B cell (primary cell): ENCODE measurements at regions not wholly inside any gene's neighbourhood (a gene's known extent, or its start where the extent isn't known, plus 50 kb on each side); places are given as distances from the start of the nearest gene placed in this dataset.

Source experiments
- ATAC-seq: fragments of 200-7000 bp; cut with Tn5 transposase; one replicate; pipeline ENCODE4 v1.10.0; 2021; ENCODE audit warnings: low read depth, mild to moderate bottlenecking, moderate number of reproducible peaks, moderate library complexity
- CTCF ChIA-PET: fragments of 350-600 bp; sonication (Branson Sonifier 250); formaldehyde crosslinking; loops from one replicate; lab custom pipeline; 2021; ENCODE audit warnings: antibody characterized with exemption, inconsistent platforms; lab: Charles Lee
- POLR2A ChIA-PET: fragments of 350-600 bp; sonication (Branson Sonifier 250); formaldehyde crosslinking; loops from one replicate; lab custom pipeline; 2021; ENCODE audit warnings: antibody characterized with exemption; lab: Charles Lee
- DNase-seq: peaks from one replicate; pipeline ENCODE4 v3.0.0; 2013
- H2AFZ ChIP-seq: 2 replicates; pipeline ENCODE4 v1.6.1; 2012; ENCODE audit warnings: mild to moderate bottlenecking, low read depth, low read length; ENCODE audit not compliant: insufficient read depth, poor library complexity, severe bottlenecking
- H3K27ac ChIP-seq, 2 donors: 1 replicate in 1 of 2; 2 replicates in 1 of 2; pipeline ENCODE4 v1.5.1; 2012 to 2013; ENCODE audit warnings: low read length in 2 of 2, mild to moderate bottlenecking in 2 of 2, moderate library complexity in 1 of 2
- H3K27me3 ChIP-seq, 4 experiments: fragments of 200-600 bp in 1 of 4; sonication (generic) in 1 of 4; replicated peaks in 1 of 4; 1 replicate in 2 of 4; 2 replicates in 2 of 4; pipeline versions ENCODE4 v1.6.1 to v1.7.0; 2013 to 2016; ENCODE audit warnings: low read length in 3 of 4, mild to moderate bottlenecking in 2 of 4, mixed read lengths in 1 of 4, moderate library complexity in 1 of 4; ENCODE audit not compliant: insufficient read depth in 4 of 4, control insufficient read depth in 3 of 4; ENCODE audit errors: control extremely low read depth in 1 of 4
- H3K36me3 ChIP-seq, 2 experiments: replicated peaks in 1 of 2; 1 replicate in 1 of 2; 2 replicates in 1 of 2; pipeline versions ENCODE4 v1.6.1 to v1.7.1; 2013; ENCODE audit warnings: low read length in 1 of 2; ENCODE audit not compliant: insufficient read depth in 2 of 2, control insufficient read depth in 1 of 2; ENCODE audit errors: control extremely low read depth in 1 of 2, extremely low read depth in 1 of 2
- H3K4me1 ChIP-seq, 2 donors: fragments of 200-600 bp in 1 of 2; sonication (generic) in 1 of 2; 1 replicate in 1 of 2; 2 replicates in 1 of 2; pipeline versions ENCODE4 v1.5.1 to v1.6.1; 2013 to 2017; ENCODE audit warnings: low read length in 2 of 2; ENCODE audit not compliant: control insufficient read depth in 2 of 2, insufficient read depth in 2 of 2
- H3K4me2 ChIP-seq: replicated peaks from 2 replicates; pipeline ENCODE3; 2012; ENCODE audit warnings: mild to moderate bottlenecking, low read depth, low read length; ENCODE audit not compliant: poor library complexity, severe bottlenecking
- H3K4me3 ChIP-seq, 5 experiments: fragments of 200-600 bp in 1 of 5; sonication (generic) in 1 of 5; 1 replicate in 3 of 5; 2 replicates in 2 of 5; pipeline versions ENCODE4 v1.5.1 to v1.7.0; 2011 to 2016; ENCODE audit warnings: low read length in 4 of 5, mild to moderate bottlenecking in 4 of 5, low read depth in 2 of 5, control low read depth in 1 of 5, moderate library complexity in 1 of 5; ENCODE audit not compliant: insufficient read depth in 1 of 5; ENCODE audit errors: control extremely low read depth in 1 of 5, extremely low read depth in 1 of 5
- H3K79me2 ChIP-seq: fragments of 200-600 bp; sonication (generic); one replicate; pipeline ENCODE4 v1.6.0; 2016; ENCODE audit warnings: low read length; ENCODE audit not compliant: control insufficient read depth, insufficient read depth
- H3K9ac ChIP-seq: fragments of 200-600 bp; sonication (generic); 2 replicates; pipeline ENCODE4 v1.6.1; 2017; ENCODE audit warnings: mild to moderate bottlenecking, low read length, moderate library complexity
- H3K9me3 ChIP-seq, 3 donors: one replicate each; pipeline versions ENCODE4 v1.6.1 to v1.7.1; 2013; ENCODE audit warnings: low read length in 2 of 3; ENCODE audit not compliant: control insufficient read depth in 2 of 3, insufficient read depth in 1 of 3; ENCODE audit errors: control extremely low read depth in 1 of 3
- H4K20me1 ChIP-seq: 2 replicates; pipeline ENCODE4 v1.6.0; 2012; ENCODE audit warnings: mild to moderate bottlenecking, low read length; ENCODE audit not compliant: insufficient read depth, control insufficient read depth, poor library complexity, severe bottlenecking
- H3K27ac Mint-ChIP-seq: one replicate; pipeline ENCODE4 v1.8.0; 2021; ENCODE audit warnings: mixed read lengths
- H3K27me3 Mint-ChIP-seq: one replicate; pipeline ENCODE4 v1.8.0; 2021; ENCODE audit warnings: mixed read lengths
- H3K4me1 Mint-ChIP-seq: one replicate; pipeline ENCODE4 v1.8.0; 2021; ENCODE audit warnings: mixed read lengths
- H3K4me3 Mint-ChIP-seq: one replicate; pipeline ENCODE4 v1.8.0; 2021; ENCODE audit warnings: mixed read lengths
- H3K9me3 Mint-ChIP-seq: one replicate; pipeline ENCODE4 v1.8.0; 2022; ENCODE audit warnings: mixed read lengths; ENCODE audit not compliant: insufficient read depth
- CTCF ChIP-seq: fragments of 200-600 bp; IDR thresholded peaks from one replicate; pipeline ENCODE4 v1.8.0; 2022; ENCODE audit warnings: antibody characterized with exemption, mild to moderate bottlenecking
- EZH2 ChIP-seq: IDR thresholded peaks from 2 replicates; pipeline ENCODE4 v1.6.1; 2012; ENCODE audit warnings: borderline replicate concordance, low read depth, mild to moderate bottlenecking, moderate library complexity, low read length; ENCODE audit not compliant: insufficient read depth, poor library complexity, severe bottlenecking
- WGBS: methylation state at CpG from one replicate; pipeline ENCODE4 v1.1.5; 2013; ENCODE audit warnings: missing lambda C conversion rate; ENCODE audit not compliant: insufficient coverage; 5-methylcytosine and 5-hydroxymethylcytosine counted together
- intact Hi-C: fragments of 100-400 bp; cut with micrococcal nuclease; formaldehyde crosslinking; loops from one replicate; pipeline ENCODE4 v1.10.0; 2022

GRCh38 chr11:20278727-20279126 lies 84.8 kb upstream of the HTATIP2 start:
- H3K36me3 ChIP-seq, result no peaks in the 10 kb centered on the region
- TF ChIP-seq EZH2 (no peak), CTCF (no peak)
- Mint-ChIP-seq H3K27ac (no peak overlapping the region), H3K9me3 (no peaks in the 10 kb centered on the region), H3K4me3 (no peak overlapping the region), H3K4me1 (no peaks in the 10 kb centered on the region), H3K27me3 (peaks cover 9% of the 10 kb centered on the region)
- no peak overlapping the region for H2AFZ ChIP-seq
- DNase-seq, result no peak
- no peak overlapping the region for H3K9ac ChIP-seq
- intact Hi-C loops, result no loop called here
- H3K4me2 ChIP-seq, result no peak overlapping the region
- no peaks in the 10 kb centered on the region for H4K20me1 ChIP-seq
- no peak overlapping the region for H3K4me3 ChIP-seq
- no peaks in the 10 kb centered on the region for H3K27me3 ChIP-seq
- POLR2A ChIA-PET, result no interaction called here
- CTCF ChIA-PET, result interaction anchor here (0.6 kb wide), 1 partner anchor 75 kb away, joined by 3 read pairs; no protein-coding TSS in a partner anchor
- H3K79me2 ChIP-seq, result no peaks in the 10 kb centered on the region
- no peak for ATAC-seq
- WGBS, result no CpG with 5 or more reads among the region's 5 CpGs
- H3K9me3 ChIP-seq, result peaks cover 0 to 7% (median 0%) of the 10 kb centered on the region in 3 donors
- H3K27ac ChIP-seq, result no peak overlapping the region
- H3K4me1 ChIP-seq, result no peaks in the 10 kb centered on the region

- H3K27me3 Mint-ChIP-seq, result peaks cover 9% of the 10 kb centered on the region
- no peaks in the 10 kb centered on the region for H4K20me1 ChIP-seq
- CTCF ChIA-PET, result no interaction called here
- 84% methylated on average over 9 of the region's 14 CpGs for WGBS
- no peak overlapping the region for H3K27ac Mint-ChIP-seq
- H3K27me3 ChIP-seq, result peaks cover 0 to 5% (median 0%) of the 10 kb centered on the region in 4 experiments
- no peaks in the 10 kb centered on the region for H3K9me3 Mint-ChIP-seq
- no peaks in the 10 kb centered on the region for H3K36me3 ChIP-seq
- H2AFZ ChIP-seq, result no peak overlapping the region
- POLR2A ChIA-PET, result no interaction called here
- TF ChIP-seq CTCF (no peak), EZH2 (no peak)
- H3K4me1 Mint-ChIP-seq, result no peaks in the 10 kb centered on the region
- no peak overlapping the region for H3K4me2 ChIP-seq
- H3K4me3 ChIP-seq, result no peak overlapping the region
- DNase-seq, result no peak
- H3K79me2 ChIP-seq, result no peaks in the 10 kb centered on the region
- intact Hi-C loops, result no loop called here
- ATAC-seq, result no peak
- no peaks in the 10 kb centered on the region for H3K4me1 ChIP-seq
- H3K27ac ChIP-seq, result no peak overlapping the region
- no peak overlapping the region for H3K9ac ChIP-seq
- H3K4me3 Mint-ChIP-seq, result no peak overlapping the region
- no peaks in the 10 kb centered on the region for H3K9me3 ChIP-seq
Measured at GRCh38 chr11:20277014-20277413, 86.5 kb upstream of the HTATIP2 start.
